Breast epithelium (tissue), 4 donors: ENCODE measurements at regions not wholly inside any gene's neighbourhood (a gene's known extent, or its start where the extent isn't known, plus 50 kb on each side); places are given as distances from the start of the nearest gene placed in this dataset.

Experiments
- DNase-seq, 2 donors: peaks; one replicate each; pipeline ENCODE4 v3.0.0-alpha.2; 2019; ENCODE audit warnings: low spot score in 2 of 2
- H3K27ac ChIP-seq, 2 donors: fragments of 200-600 bp; sonication (generic) in 1 of 2; one replicate each; pipeline ENCODE4 v1.5.1; 2016 to 2019; ENCODE audit warnings: mild to moderate bottlenecking in 1 of 2
- H3K27me3 ChIP-seq, 2 donors: fragments of 200-600 bp; sonication (generic) in 1 of 2; one replicate each; pipeline versions ENCODE4 v1.5.1 to v1.6.0; 2017 to 2019; ENCODE audit warnings: control low read depth in 1 of 2, mild to moderate bottlenecking in 1 of 2
- H3K36me3 ChIP-seq: fragments of 200-600 bp; one replicate; pipeline ENCODE4 v1.5.1; 2019
- H3K4me1 ChIP-seq, 2 donors: fragments of 200-600 bp; sonication (generic); one replicate each; pipeline ENCODE4 v1.5.1; 2016 to 2019; ENCODE audit warnings: control low read depth in 1 of 2
- H3K4me3 ChIP-seq, 3 donors: fragments of 200-600 bp; sonication (generic); 1 replicate in 2 of 3; 2 replicates in 1 of 3; pipeline ENCODE4 v1.5.1; 2016 to 2019; ENCODE audit warnings: mild to moderate bottlenecking in 3 of 3, moderate library complexity in 2 of 3
- H3K9me3 ChIP-seq, 2 donors: fragments of 200-600 bp; sonication (generic) in 1 of 2; one replicate each; pipeline ENCODE4 v1.5.1; 2016 to 2019; ENCODE audit warnings: control low read depth in 1 of 2
- POLR2A ChIP-seq: fragments of 450-650 bp; IDR thresholded peaks from one replicate; pipeline ENCODE4 v1.6.1; 2016; ENCODE audit warnings: antibody characterized with exemption, mild to moderate bottlenecking, moderate library complexity
- POLR2AphosphoS5 ChIP-seq, 3 donors: sonication (generic); formaldehyde crosslinking; IDR thresholded peaks; one replicate each; pipeline ENCODE4 v1.6.1; 2017; ENCODE audit warnings: antibody characterized with exemption in 3 of 3
- intact Hi-C: fragments of 100-400 bp; cut with DNase I; formaldehyde crosslinking; loops from one replicate; pipeline ENCODE4 v1.15.1; 2023; ENCODE audit warnings: low total_unique reads
- TF ChIP-seq, protein P1 (sequence below), 3 donors: fragments of 450-650 bp; IDR thresholded peaks; one replicate each; pipeline ENCODE4 v1.5.1; 2016 to 2017; ENCODE audit warnings: antibody characterized with exemption in 3 of 3, mild to moderate bottlenecking in 3 of 3, moderate library complexity in 3 of 3

DNA sequence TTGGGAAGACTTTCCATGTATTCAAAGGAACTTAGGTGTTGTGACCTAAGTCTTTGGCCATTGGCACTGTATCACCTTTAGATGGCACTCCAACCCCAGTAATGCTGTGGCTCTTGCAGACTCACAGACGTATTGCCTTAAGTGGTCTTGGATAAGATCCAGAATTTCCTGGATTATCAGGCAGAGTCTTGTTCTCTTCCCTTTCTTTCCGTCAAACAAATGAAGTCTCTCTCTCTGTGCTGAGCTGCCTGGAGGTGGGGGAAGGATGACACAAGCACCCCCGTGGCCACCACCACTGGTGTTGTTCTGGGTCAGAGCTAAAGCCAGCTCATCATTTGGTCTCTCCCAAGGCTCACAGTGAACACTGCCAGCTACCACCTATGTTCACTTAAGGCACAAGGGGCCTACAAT lies 789.9 kb upstream of the KIF2B start:
- H3K27ac ChIP-seq, result no peak overlapping the region
- DNase-seq, result no peak
- H3K36me3 ChIP-seq, result no peaks in the 10 kb centered on the region
- TF ChIP-seq POLR2AphosphoS5 (IDR thresholded peaks at IDR 0.05), result no peak
- no peaks in the 10 kb centered on the region for H3K27me3 ChIP-seq
- H3K9me3 ChIP-seq, result peaks cover 0 to 5% of the 10 kb centered on the region in 2 donors
- H3K4me3 ChIP-seq, result no peak overlapping the region
- intact Hi-C loops, result no loop called here
- no peaks in the 10 kb centered on the region for H3K4me1 ChIP-seq

GRCh38 chr17:53017227-53017626 lies 805.5 kb upstream of the KIF2B start:
- no peak overlapping the region for H3K27ac ChIP-seq
- no peaks in the 10 kb centered on the region for H3K27me3 ChIP-seq
- TF ChIP-seq, protein P1, sequence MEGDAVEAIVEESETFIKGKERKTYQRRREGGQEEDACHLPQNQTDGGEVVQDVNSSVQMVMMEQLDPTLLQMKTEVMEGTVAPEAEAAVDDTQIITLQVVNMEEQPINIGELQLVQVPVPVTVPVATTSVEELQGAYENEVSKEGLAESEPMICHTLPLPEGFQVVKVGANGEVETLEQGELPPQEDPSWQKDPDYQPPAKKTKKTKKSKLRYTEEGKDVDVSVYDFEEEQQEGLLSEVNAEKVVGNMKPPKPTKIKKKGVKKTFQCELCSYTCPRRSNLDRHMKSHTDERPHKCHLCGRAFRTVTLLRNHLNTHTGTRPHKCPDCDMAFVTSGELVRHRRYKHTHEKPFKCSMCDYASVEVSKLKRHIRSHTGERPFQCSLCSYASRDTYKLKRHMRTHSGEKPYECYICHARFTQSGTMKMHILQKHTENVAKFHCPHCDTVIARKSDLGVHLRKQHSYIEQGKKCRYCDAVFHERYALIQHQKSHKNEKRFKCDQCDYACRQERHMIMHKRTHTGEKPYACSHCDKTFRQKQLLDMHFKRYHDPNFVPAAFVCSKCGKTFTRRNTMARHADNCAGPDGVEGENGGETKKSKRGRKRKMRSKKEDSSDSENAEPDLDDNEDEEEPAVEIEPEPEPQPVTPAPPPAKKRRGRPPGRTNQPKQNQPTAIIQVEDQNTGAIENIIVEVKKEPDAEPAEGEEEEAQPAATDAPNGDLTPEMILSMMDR (IDR thresholded peaks at IDR 0.05), result no peak
- no peak for TF ChIP-seq POLR2A
- TF ChIP-seq POLR2AphosphoS5 (IDR thresholded peaks at IDR 0.05), result no peak
- H3K4me1 ChIP-seq, result no peaks in the 10 kb centered on the region
- H3K9me3 ChIP-seq, result no peaks in the 10 kb centered on the region
- no peak for DNase-seq
- no peak overlapping the region for H3K4me3 ChIP-seq
- H3K36me3 ChIP-seq, result no peaks in the 10 kb centered on the region
- intact Hi-C loops, result no loop called here

- Histone ChIP-seq H3K27ac (no peak overlapping the region), H3K4me1 (no peaks in the 10 kb centered on the region), H3K27me3 (no peaks in the 10 kb centered on the region), H3K36me3 (no peaks in the 10 kb centered on the region), H3K4me3 (no peak overlapping the region), H3K9me3 (no peaks in the 10 kb centered on the region)
- DNase-seq, result no peak
- intact Hi-C loops, result no loop called here
- TF ChIP-seq POLR2A (no peak), POLR2AphosphoS5 (IDR thresholded peaks at IDR 0.05) (no peak)
- TF ChIP-seq, protein P1 (IDR thresholded peaks at IDR 0.05), result no peak
Observed at GRCh38 chr17:53016085-53016484, 806.6 kb upstream of the KIF2B start.

- Histone ChIP-seq H3K4me3 (no peak overlapping the region), H3K36me3 (no peaks in the 10 kb centered on the region), H3K27me3 (no peaks in the 10 kb centered on the region), H3K4me1 (no peaks in the 10 kb centered on the region), H3K27ac (no peak overlapping the region), H3K9me3 (no peaks in the 10 kb centered on the region)
- TF ChIP-seq, protein P1 (IDR thresholded peaks at IDR 0.05), result no peak
- TF ChIP-seq POLR2A (no peak), POLR2AphosphoS5 (IDR thresholded peaks at IDR 0.05) (no peak)
- intact Hi-C loops, result loop anchor here (2.0 kb wide), 1 partner anchor 16 kb away; no protein-coding TSS in a partner anchor
- DNase-seq, result no peak
Observed at GRCh38 chr17:53012364-53012763, 810.4 kb upstream of the KIF2B start.

DNA sequence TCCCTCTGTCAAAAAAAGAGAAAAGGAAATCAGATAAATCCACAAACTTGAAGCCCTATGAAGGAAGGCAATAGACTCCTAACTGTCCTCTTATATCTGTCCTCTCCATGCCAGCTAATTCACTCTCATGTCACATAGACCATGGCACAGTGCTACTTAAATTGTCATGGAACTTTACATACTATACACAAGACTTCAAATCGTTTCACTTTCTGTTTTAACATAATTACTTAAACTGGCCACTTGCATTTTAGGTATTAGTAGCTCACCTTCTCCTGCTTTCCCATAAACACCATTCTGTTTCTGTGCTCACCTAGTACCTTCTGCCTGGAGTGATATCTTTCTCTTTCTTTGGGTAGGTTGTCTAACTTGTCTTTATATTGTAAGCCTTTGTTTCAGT lies 816.7 kb upstream of the KIF2B start:
- TF ChIP-seq POLR2AphosphoS5 (IDR thresholded peaks at IDR 0.05) (no peak), POLR2A (no peak)
- TF ChIP-seq, protein P1 (IDR thresholded peaks at IDR 0.05), result no peak
- no peak for DNase-seq
- Histone ChIP-seq H3K4me1 (no peaks in the 10 kb centered on the region), H3K36me3 (no peaks in the 10 kb centered on the region), H3K4me3 (no peak overlapping the region), H3K27ac (no peak overlapping the region), H3K27me3 (no peaks in the 10 kb centered on the region), H3K9me3 (no peaks in the 10 kb centered on the region)
- intact Hi-C loops, result no loop called here

DNA sequence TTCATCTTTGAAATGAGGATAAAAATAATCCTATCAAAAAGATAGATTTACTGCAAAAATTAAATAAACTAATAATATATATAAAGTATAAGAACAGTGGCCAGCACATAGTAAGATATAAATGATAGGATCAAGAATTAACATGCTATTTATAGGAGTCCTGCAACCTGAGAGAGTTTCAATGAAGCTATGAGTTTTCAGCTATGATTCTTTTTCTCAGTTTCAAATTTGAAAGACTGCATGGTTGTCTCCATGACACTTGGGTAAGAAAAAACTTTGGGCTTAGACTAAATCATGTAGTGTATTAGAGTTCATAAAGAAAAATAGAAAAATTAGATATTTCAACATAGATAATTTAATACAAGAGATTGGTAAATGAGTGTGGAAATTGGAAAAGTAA lies 817.8 kb upstream of the KIF2B start:
- DNase-seq, result no peak
- no peak for TF ChIP-seq POLR2A
- TF ChIP-seq, protein P1 (IDR thresholded peaks at IDR 0.05), result no peak
- no peak for TF ChIP-seq POLR2AphosphoS5 (IDR thresholded peaks at IDR 0.05)
- Histone ChIP-seq H3K36me3 (no peaks in the 10 kb centered on the region), H3K4me3 (no peak overlapping the region), H3K27ac (no peak overlapping the region), H3K9me3 (no peaks in the 10 kb centered on the region), H3K27me3 (no peaks in the 10 kb centered on the region), H3K4me1 (no peaks in the 10 kb centered on the region)
- intact Hi-C loops, result no loop called here
